ENCODE measurements at regions not wholly inside any gene's neighbourhood (a gene's known extent, or its start where the extent isn't known, plus 50 kb on each side); places are given as distances from the start of the nearest gene placed in this dataset.

- H3K4me3 Mint-ChIP-seq = no peak overlapping the region
- H3K27ac Mint-ChIP-seq = no peak overlapping the region
- H3K4me1 Mint-ChIP-seq = no peaks in the 10 kb centered on the region
Observed at GRCh38 chr14:98014851-98015615, 1217.9 kb downstream of the VRK1 start.

DNA sequence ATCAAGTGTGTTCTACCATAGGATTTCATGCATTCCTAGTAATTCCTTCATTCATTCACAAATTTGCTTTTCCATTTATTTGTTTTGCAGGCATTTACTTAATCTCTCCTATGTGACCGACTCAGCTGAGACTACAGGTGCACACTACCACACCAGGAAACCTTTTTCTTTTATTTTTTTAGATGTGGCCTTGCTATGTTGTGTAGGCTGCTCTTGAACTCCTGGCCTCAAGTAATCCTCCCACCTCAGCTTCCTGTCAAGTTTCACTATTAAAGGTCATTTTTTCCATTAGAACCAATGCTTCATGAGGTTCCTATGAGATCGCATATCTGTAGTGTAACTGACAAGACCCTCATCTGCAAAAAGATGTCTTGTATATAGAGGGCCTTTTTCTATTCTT lies 1218.7 kb downstream of the VRK1 start:
- DNase-seq (ENCODE audit: low spot score in 2 of 2) (no peak), ATAC-seq (ENCODE audit: low read depth) (no peak)
- Mint-ChIP-seq H3K36me3 (no peaks in the 10 kb centered on the region), H3K4me1 (no peaks in the 10 kb centered on the region), H3K4me3 (no peak overlapping the region), H3K27ac (no peak overlapping the region), H3K9me3 (peaks cover 6% of the 10 kb centered on the region), H3K27me3 (no peaks in the 10 kb centered on the region)

More at GRCh38 chr14:98014851-98015615, 1217.9 kb downstream of the VRK1 start:
- ATAC-seq (ENCODE audit: low read depth) (no peak), DNase-seq (ENCODE audit: low spot score in 2 of 2) (no peak)
- peaks cover 6% of the 10 kb centered on the region for H3K9me3 Mint-ChIP-seq
- no peaks in the 10 kb centered on the region for H3K36me3 Mint-ChIP-seq
- no peaks in the 10 kb centered on the region for H3K27me3 Mint-ChIP-seq

DNA sequence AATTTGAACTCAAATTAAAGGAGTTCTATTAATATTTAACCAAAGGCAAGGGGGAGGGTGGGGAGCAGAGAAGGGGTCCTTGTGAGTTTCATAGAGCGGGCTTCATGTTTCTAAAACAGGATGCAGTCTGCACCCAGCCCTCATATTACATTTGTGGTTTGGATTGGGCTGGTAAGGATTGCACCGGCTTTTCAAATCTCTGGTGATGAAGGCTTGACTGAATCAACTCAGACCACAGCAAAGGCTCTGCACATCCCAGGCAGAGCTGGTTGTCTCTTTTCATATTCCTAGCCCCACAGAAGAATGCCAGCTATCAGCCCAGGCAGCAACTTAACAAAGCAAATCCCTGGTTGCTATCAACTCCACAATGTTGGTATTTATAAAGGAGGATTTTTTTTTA lies 1221.4 kb downstream of the VRK1 start:
- no peaks in the 10 kb centered on the region for H3K4me1 Mint-ChIP-seq
- no peak for DNase-seq (ENCODE audit: low spot score in 2 of 2)
- H3K36me3 Mint-ChIP-seq = no peaks in the 10 kb centered on the region
- no peak overlapping the region for H3K27ac Mint-ChIP-seq
- peaks cover 6% of the 10 kb centered on the region for H3K9me3 Mint-ChIP-seq
- H3K27me3 Mint-ChIP-seq = no peaks in the 10 kb centered on the region
- no peak overlapping the region for H3K4me3 Mint-ChIP-seq
- no peak for ATAC-seq (ENCODE audit: low read depth)

- ATAC-seq (ENCODE audit: low read depth) = no peak
- Mint-ChIP-seq H3K27me3 (no peaks in the 10 kb centered on the region), H3K4me1 (no peaks in the 10 kb centered on the region)
Observed at GRCh38 chr14:98022541-98023520, 1225.6 kb downstream of the VRK1 start.

GRCh38 chr14:98028162-98028561 lies 1231.0 kb downstream of the VRK1 start:
- H3K27me3 Mint-ChIP-seq = no peaks in the 10 kb centered on the region
- ATAC-seq (ENCODE audit: low read depth) (no peak), DNase-seq (ENCODE audit: low spot score in 2 of 2) (no peak)
- H3K36me3 Mint-ChIP-seq = no peaks in the 10 kb centered on the region
- H3K4me1 Mint-ChIP-seq = no peaks in the 10 kb centered on the region
- H3K4me3 Mint-ChIP-seq = no peak overlapping the region
- peaks cover 16% of the 10 kb centered on the region for H3K9me3 Mint-ChIP-seq
- H3K27ac Mint-ChIP-seq = no peak overlapping the region

More at GRCh38 chr14:98022541-98023520, 1225.6 kb downstream of the VRK1 start:
- H3K9me3 Mint-ChIP-seq = peaks cover 6% of the 10 kb centered on the region
- no peak for DNase-seq (ENCODE audit: low spot score in 2 of 2)
- no peak overlapping the region for H3K4me3 Mint-ChIP-seq
- H3K27ac Mint-ChIP-seq = no peak overlapping the region
- H3K36me3 Mint-ChIP-seq = no peaks in the 10 kb centered on the region

DNA sequence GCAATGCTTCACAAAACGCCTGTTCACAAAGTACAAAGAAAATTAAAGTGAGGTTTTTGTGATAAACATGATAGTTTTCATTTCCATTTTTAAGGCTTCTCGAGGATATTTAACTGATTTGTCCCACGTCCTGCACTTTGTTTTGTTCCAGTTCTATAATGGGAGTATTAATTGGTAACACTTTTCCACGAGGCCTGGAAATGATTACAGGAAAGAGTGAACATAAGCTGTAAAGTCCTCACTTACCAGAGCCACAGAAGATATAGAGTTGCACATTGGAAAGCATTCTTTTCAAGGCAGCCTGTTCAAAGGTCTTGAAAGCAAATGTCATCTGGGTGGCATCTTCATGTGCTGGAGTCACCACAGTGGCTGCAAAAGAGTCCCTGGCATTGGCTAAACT lies 1236.6 kb downstream of the BCL11B start:
- peaks cover 11% of the 10 kb centered on the region for H3K9me3 Mint-ChIP-seq
- ATAC-seq (ENCODE audit: low read depth) (no peak), DNase-seq (ENCODE audit: low spot score in 2 of 2) (no peak)
- H3K4me1 Mint-ChIP-seq = no peaks in the 10 kb centered on the region
- no peaks in the 10 kb centered on the region for H3K36me3 Mint-ChIP-seq
- H3K27me3 Mint-ChIP-seq = no peaks in the 10 kb centered on the region
- no peak overlapping the region for H3K4me3 Mint-ChIP-seq
- no peak overlapping the region for H3K27ac Mint-ChIP-seq

GRCh38 chr14:98037831-98038230 lies 1234.2 kb downstream of the BCL11B start:
- no peak for ATAC-seq (ENCODE audit: low read depth)
- Mint-ChIP-seq H3K9me3 (peaks cover 10% of the 10 kb centered on the region), H3K27me3 (no peaks in the 10 kb centered on the region), H3K4me1 (no peaks in the 10 kb centered on the region), H3K36me3 (no peaks in the 10 kb centered on the region), H3K27ac (no peak overlapping the region), H3K4me3 (no peak overlapping the region)
- no peak for DNase-seq (ENCODE audit: low spot score in 2 of 2)

GRCh38 chr14:98056946-98057345 lies 1215.1 kb downstream of the BCL11B start:
- Mint-ChIP-seq H3K27ac (no peak overlapping the region), H3K4me3 (no peak overlapping the region), H3K9me3 (peaks cover 7% of the 10 kb centered on the region), H3K36me3 (no peaks in the 10 kb centered on the region), H3K4me1 (no peaks in the 10 kb centered on the region), H3K27me3 (no peaks in the 10 kb centered on the region)
- DNase-seq (ENCODE audit: low spot score in 2 of 2) (no peak), ATAC-seq (ENCODE audit: low read depth) (no peak)

- Mint-ChIP-seq H3K27ac (no peak overlapping the region), H3K9me3 (peaks cover 14% of the 10 kb centered on the region), H3K27me3 (no peaks in the 10 kb centered on the region), H3K4me1 (no peaks in the 10 kb centered on the region), H3K4me3 (no peak overlapping the region), H3K36me3 (no peaks in the 10 kb centered on the region)
- DNase-seq (ENCODE audit: low spot score in 2 of 2) (no peak), ATAC-seq (ENCODE audit: low read depth) (no peak)
Observed at GRCh38 chr14:98059106-98059505, 1212.9 kb downstream of the BCL11B start.

- Mint-ChIP-seq H3K9me3 (peaks cover 12% of the 10 kb centered on the region), H3K4me1 (no peaks in the 10 kb centered on the region), H3K36me3 (no peaks in the 10 kb centered on the region), H3K27ac (no peak overlapping the region), H3K27me3 (no peaks in the 10 kb centered on the region), H3K4me3 (no peak overlapping the region)
- ATAC-seq (ENCODE audit: low read depth) (no peak), DNase-seq (ENCODE audit: low spot score in 2 of 2) (no peak)
Observed at GRCh38 chr14:98062083-98062482, 1209.9 kb downstream of the BCL11B start.

DNA sequence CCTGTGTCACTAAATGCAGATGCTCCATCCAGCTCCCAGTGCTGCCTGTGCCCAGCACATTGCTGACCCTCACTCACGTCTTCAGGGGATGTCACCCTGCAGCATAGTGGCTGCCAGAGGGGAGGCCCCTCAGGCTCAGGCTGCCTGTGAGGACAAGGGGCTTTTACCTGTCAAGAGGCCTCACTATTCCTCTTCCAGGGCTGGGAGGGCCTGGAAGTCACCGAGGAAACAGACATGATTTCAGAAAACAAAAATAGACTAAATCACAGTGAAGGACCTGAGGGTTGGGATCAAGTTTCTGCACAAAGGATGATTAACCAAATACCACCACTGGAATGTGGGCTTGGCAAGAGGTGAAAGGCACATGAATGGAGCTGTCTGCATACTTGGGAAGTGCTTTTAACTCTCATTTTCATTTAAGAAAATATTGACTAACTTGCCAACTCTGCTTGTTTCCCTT lies 1202.3 kb downstream of the BCL11B start:
- Mint-ChIP-seq H3K27ac (no peak overlapping the region), H3K4me3 (no peak overlapping the region), H3K36me3 (no peaks in the 10 kb centered on the region), H3K27me3 (no peaks in the 10 kb centered on the region), H3K4me1 (no peaks in the 10 kb centered on the region), H3K9me3 (peaks cover 3% of the 10 kb centered on the region)
- DNase-seq (ENCODE audit: low spot score in 2 of 2) (no peak), ATAC-seq (ENCODE audit: low read depth) (no peak)

- no peaks in the 10 kb centered on the region for H3K27me3 Mint-ChIP-seq
- H3K9me3 Mint-ChIP-seq = peaks cover 3% of the 10 kb centered on the region
- H3K4me3 Mint-ChIP-seq = no peak overlapping the region
- no peak for DNase-seq (ENCODE audit: low spot score in 2 of 2)
- no peak overlapping the region for H3K27ac Mint-ChIP-seq
- no peak for ATAC-seq (ENCODE audit: low read depth)
- no peaks in the 10 kb centered on the region for H3K36me3 Mint-ChIP-seq
- no peaks in the 10 kb centered on the region for H3K4me1 Mint-ChIP-seq
Observed at GRCh38 chr14:98070536-98070935, 1201.5 kb downstream of the BCL11B start.

- Mint-ChIP-seq H3K36me3 (no peaks in the 10 kb centered on the region), H3K9me3 (peaks cover 7% of the 10 kb centered on the region), H3K27me3 (no peaks in the 10 kb centered on the region), H3K4me3 (no peak overlapping the region), H3K27ac (no peak overlapping the region), H3K4me1 (no peaks in the 10 kb centered on the region)
- ATAC-seq (ENCODE audit: low read depth) (no peak), DNase-seq (ENCODE audit: low spot score in 2 of 2) (no peak)
Observed at GRCh38 chr14:98074111-98074510, 1197.9 kb downstream of the BCL11B start.

- H3K27ac Mint-ChIP-seq = no peak overlapping the region
- peaks cover 12% of the 10 kb centered on the region for H3K9me3 Mint-ChIP-seq
- ATAC-seq (ENCODE audit: low read depth) = no peak
Observed at GRCh38 chr14:98077176-98077575, 1194.8 kb downstream of the BCL11B start.

More at GRCh38 chr14:98077176-98077575, 1194.8 kb downstream of the BCL11B start:
- Mint-ChIP-seq H3K4me3 (no peak overlapping the region), H3K4me1 (no peaks in the 10 kb centered on the region), H3K36me3 (no peaks in the 10 kb centered on the region), H3K27me3 (no peaks in the 10 kb centered on the region)
- DNase-seq (ENCODE audit: low spot score in 2 of 2) = no peak
